HG03060 (cell line): ENCODE measurements at regions not wholly inside any gene's neighbourhood (a gene's known extent, or its start where the extent isn't known, plus 50 kb on each side); places are given as distances from the start of the nearest gene placed in this dataset.
"Not testable (repeated sequence)": the region's sequence is repeated elsewhere in the genome, so short reads cannot be mapped to it uniquely, and the experiment has no call there.

Source experiments
- ATAC-seq: cut with Tn5 transposase; IDR thresholded peaks from one replicate; pipeline ENCODE4 v1.9.1; 2021; ENCODE audit warnings: low read depth, moderate number of reproducible peaks; ENCODE audit not compliant: unreplicated experiment

GRCh38 chr16:51527349-51527748, 376.3 kb upstream of the SALL1 start:
- ATAC-seq: no peak

GRCh38 chr16:51526621-51527020, 375.6 kb upstream of the SALL1 start:
- ATAC-seq: no peak

GRCh38 chr16:51524555-51525373, 373.7 kb upstream of the SALL1 start:
- ATAC-seq: no peak

- ATAC-seq: no peak
Observed at GRCh38 chr16:51524070-51524469, 373.0 kb upstream of the SALL1 start.

- no peak for ATAC-seq
Observed at GRCh38 chr16:51523400-51523799, 372.3 kb upstream of the SALL1 start.

- no peak for ATAC-seq
Observed at GRCh38 chr16:51522902-51523301, 371.8 kb upstream of the SALL1 start.

- not testable (repeated sequence) for ATAC-seq
Observed at GRCh38 chr16:51516960-51517359, 365.9 kb upstream of the SALL1 start.

- ATAC-seq: no peak
Observed at GRCh38 chr16:51510416-51510815, 359.3 kb upstream of the SALL1 start.

- ATAC-seq: no peak
Observed at GRCh38 chr16:51509336-51509735, 358.3 kb upstream of the SALL1 start.

GRCh38 chr16:51508490-51509212, 357.6 kb upstream of the SALL1 start:
- no peak for ATAC-seq

- ATAC-seq: no peak
Observed at GRCh38 chr16:51507286-51507685, 356.2 kb upstream of the SALL1 start.

GRCh38 chr16:51500306-51500705, 349.2 kb upstream of the SALL1 start:
- no peak for ATAC-seq

GRCh38 chr16:51497541-51498211, 346.6 kb upstream of the SALL1 start:
- no peak for ATAC-seq

GRCh38 chr16:51490866-51491265, 339.8 kb upstream of the SALL1 start:
- no peak for ATAC-seq

GRCh38 chr16:51487880-51488279, 336.8 kb upstream of the SALL1 start:
- ATAC-seq: no peak

GRCh38 chr16:51474414-51475091, 323.5 kb upstream of the SALL1 start:
- ATAC-seq: no peak

GRCh38 chr16:51473091-51473490, 322.0 kb upstream of the SALL1 start:
- no peak for ATAC-seq

GRCh38 chr16:51470492-51470891, 319.4 kb upstream of the SALL1 start:
- no peak for ATAC-seq

GRCh38 chr16:51464996-51465395, 313.9 kb upstream of the SALL1 start:
- no peak for ATAC-seq

- ATAC-seq: no peak
Observed at GRCh38 chr16:51461255-51461654, 310.2 kb upstream of the SALL1 start.
